ENCODE measurements at regions not wholly inside any gene's neighbourhood (a gene's known extent, or its start where the extent isn't known, plus 50 kb on each side); places are given as distances from the start of the nearest gene placed in this dataset.

DNA sequence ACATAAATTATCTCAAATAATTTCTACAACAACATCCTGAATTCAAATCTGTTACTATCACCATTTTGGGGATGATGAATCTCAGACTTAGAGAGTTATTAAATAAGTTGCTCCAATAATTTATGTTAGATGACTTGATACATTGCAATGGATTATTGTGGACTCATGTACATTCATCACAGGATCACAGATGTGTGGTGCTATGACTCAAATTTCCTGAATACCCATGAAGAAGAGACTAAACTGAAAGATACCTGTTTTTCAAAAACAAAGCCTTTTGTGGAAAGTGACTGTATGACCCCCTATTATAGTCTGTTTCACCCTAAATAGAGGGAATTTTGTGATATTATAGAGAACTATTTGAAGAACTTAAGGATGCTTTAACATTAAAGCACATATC, 315.0 kb downstream of the PLA2G4A start:
- TF ChIP-seq, protein P1, sequence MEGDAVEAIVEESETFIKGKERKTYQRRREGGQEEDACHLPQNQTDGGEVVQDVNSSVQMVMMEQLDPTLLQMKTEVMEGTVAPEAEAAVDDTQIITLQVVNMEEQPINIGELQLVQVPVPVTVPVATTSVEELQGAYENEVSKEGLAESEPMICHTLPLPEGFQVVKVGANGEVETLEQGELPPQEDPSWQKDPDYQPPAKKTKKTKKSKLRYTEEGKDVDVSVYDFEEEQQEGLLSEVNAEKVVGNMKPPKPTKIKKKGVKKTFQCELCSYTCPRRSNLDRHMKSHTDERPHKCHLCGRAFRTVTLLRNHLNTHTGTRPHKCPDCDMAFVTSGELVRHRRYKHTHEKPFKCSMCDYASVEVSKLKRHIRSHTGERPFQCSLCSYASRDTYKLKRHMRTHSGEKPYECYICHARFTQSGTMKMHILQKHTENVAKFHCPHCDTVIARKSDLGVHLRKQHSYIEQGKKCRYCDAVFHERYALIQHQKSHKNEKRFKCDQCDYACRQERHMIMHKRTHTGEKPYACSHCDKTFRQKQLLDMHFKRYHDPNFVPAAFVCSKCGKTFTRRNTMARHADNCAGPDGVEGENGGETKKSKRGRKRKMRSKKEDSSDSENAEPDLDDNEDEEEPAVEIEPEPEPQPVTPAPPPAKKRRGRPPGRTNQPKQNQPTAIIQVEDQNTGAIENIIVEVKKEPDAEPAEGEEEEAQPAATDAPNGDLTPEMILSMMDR (IDR thresholded peaks at IDR 0.05) = no peak
- TF ChIP-seq POLR2A (IDR thresholded peaks at IDR 0.05) = no peak
